Psoas muscle (tissue), 7 donors: ENCODE measurements at regions not wholly inside any gene's neighbourhood (a gene's known extent, or its start where the extent isn't known, plus 50 kb on each side); places are given as distances from the start of the nearest gene placed in this dataset.

Source experiments
- ATAC-seq, 4 donors: fragments of 200-7000 bp; cut with Tn5 transposase; one replicate each; pipeline ENCODE4 v1.9.1; 2020; ENCODE audit warnings: moderate library complexity in 3 of 4, mild to moderate bottlenecking in 2 of 4
- DNase-seq, 2 donors: peaks; one replicate each; pipeline ENCODE4 v3.0.0-alpha.2; 2020
- H3K27ac ChIP-seq: fragments of 200-600 bp; one replicate; pipeline ENCODE4 v1.8.0; 2022
- H3K27me3 ChIP-seq, 3 donors: fragments of 200-600 bp in 1 of 3; one replicate each; pipeline versions ENCODE4 v1.6.1 to v1.8.0; 2013 to 2022; ENCODE audit warnings: low read length in 2 of 3, mild to moderate bottlenecking in 2 of 3, moderate library complexity in 1 of 3; ENCODE audit not compliant: insufficient read depth in 3 of 3
- H3K36me3 ChIP-seq, 2 donors: fragments of 200-600 bp in 1 of 2; one replicate each; pipeline versions ENCODE4 v1.6.1 to v1.8.0; 2013 to 2022; ENCODE audit warnings: low read depth in 1 of 2, mild to moderate bottlenecking in 1 of 2, moderate library complexity in 1 of 2; ENCODE audit not compliant: insufficient read depth in 1 of 2
- H3K4me1 ChIP-seq: fragments of 200-600 bp; one replicate; pipeline ENCODE4 v1.8.0; 2022
- H3K4me3 ChIP-seq: fragments of 200-600 bp; one replicate; pipeline ENCODE4 v1.8.0; 2022; ENCODE audit warnings: mild to moderate bottlenecking
- H3K9me3 ChIP-seq: fragments of 200-600 bp; one replicate; pipeline ENCODE4 v1.8.0; 2022
- CTCF ChIP-seq: fragments of 200-600 bp; IDR thresholded peaks from one replicate; pipeline ENCODE4 v1.8.0; 2022; ENCODE audit warnings: antibody characterized with exemption
- WGBS, 3 donors: extraction: QIAGEN DNeasy Blood & Tissue Kit; methylation state at CpG; one replicate each; pipeline versions ENCODE4 v1.1.6 to v1.1.7; 2013; 5-methylcytosine and 5-hydroxymethylcytosine counted together
- intact Hi-C, 2 donors: fragments of 100-400 bp; cut with DNase I; formaldehyde crosslinking; loops; one replicate each; pipeline versions ENCODE4 v1.11.0 to v1.14.2; 2022
- donor health status: healthy with polysubstance abuse.
- donor health status: DM: no; HTN: no; CAD: no; lungs with moderate emphysema.
- donor health status: Bipolar disorder and iron deficiency.
- donor health status: healthy.
- donor health status: DM: yes; HTN: yes; CAD: no.
- donor health status: DM: no; HTN: no; CAD: no.
- donor health status: DM: yes; HTN: yes; CAD: no.

GRCh38 chr14:22464422-22465142 lies 124.4 kb downstream of the DAD1 start:
- Histone ChIP-seq H3K4me3 (no peak overlapping the region), H3K4me1 (no peaks in the 10 kb centered on the region), H3K27me3 (no peaks in the 10 kb centered on the region), H3K36me3 (no peaks in the 10 kb centered on the region), H3K9me3 (no peaks in the 10 kb centered on the region), H3K27ac (no peak overlapping the region)
- intact Hi-C loops, result no loop called here
- no peak for TF ChIP-seq CTCF
- ATAC-seq (no peak), DNase-seq (no peak)
- WGBS, 3 donors, result 90 to 91% (median 90%) methylated on average over 4 of the region's 4 CpGs

GRCh38 chr14:22463763-22464173 lies 125.3 kb downstream of the DAD1 start:
- Histone ChIP-seq H3K27ac (no peak overlapping the region), H3K27me3 (no peaks in the 10 kb centered on the region), H3K36me3 (no peaks in the 10 kb centered on the region), H3K4me3 (no peak overlapping the region), H3K9me3 (no peaks in the 10 kb centered on the region), H3K4me1 (no peaks in the 10 kb centered on the region)
- no peak for DNase-seq
- intact Hi-C loops, result no loop called here
- 37 to 68% (median 40%) methylated on average over 4 of the region's 4 CpGs for WGBS, 3 donors
- no peak for TF ChIP-seq CTCF
- ATAC-seq, result no peak

- Histone ChIP-seq H3K4me3 (no peak overlapping the region), H3K27ac (no peak overlapping the region), H3K4me1 (no peaks in the 10 kb centered on the region), H3K27me3 (no peaks in the 10 kb centered on the region), H3K36me3 (no peaks in the 10 kb centered on the region), H3K9me3 (no peaks in the 10 kb centered on the region)
- 85 to 91% (median 87%) methylated on average over 4 of the region's 4 CpGs for WGBS, 3 donors
- ATAC-seq (no peak), DNase-seq (no peak)
- no peak for TF ChIP-seq CTCF
- intact Hi-C loops, result no loop called here
Measured at GRCh38 chr14:22462923-22463322, 126.1 kb downstream of the DAD1 start.

- H3K27me3 ChIP-seq, result peaks cover 0 to 4% (median 0%) of the 10 kb centered on the region in 3 donors
- no peak overlapping the region for H3K27ac ChIP-seq
- intact Hi-C loops, result no loop called here
- no peak for DNase-seq
- no peak for TF ChIP-seq CTCF
- no peaks in the 10 kb centered on the region for H3K36me3 ChIP-seq
- H3K4me3 ChIP-seq, result no peak overlapping the region
- no peaks in the 10 kb centered on the region for H3K9me3 ChIP-seq
- no peaks in the 10 kb centered on the region for H3K4me1 ChIP-seq
- WGBS, 3 donors, result 82 to 83% (median 83%) methylated on average over 4 of the region's 4 CpGs
- ATAC-seq, result no peak
Measured at GRCh38 chr14:22460461-22461195, 128.4 kb downstream of the DAD1 start.
